Psoas muscle (tissue), 7 donors: ENCODE measurements at regions not wholly inside any gene's neighbourhood (a gene's known extent, or its start where the extent isn't known, plus 50 kb on each side); places are given as distances from the start of the nearest gene placed in this dataset.

Experiments
- ATAC-seq, 4 donors: fragments of 200-7000 bp; cut with Tn5 transposase; one replicate each; pipeline ENCODE4 v1.9.1; 2020; ENCODE audit warnings: moderate library complexity in 3 of 4, mild to moderate bottlenecking in 2 of 4
- DNase-seq, 2 donors: peaks; one replicate each; pipeline ENCODE4 v3.0.0-alpha.2; 2020
- H3K27ac ChIP-seq: fragments of 200-600 bp; one replicate; pipeline ENCODE4 v1.8.0; 2022
- H3K27me3 ChIP-seq, 3 donors: fragments of 200-600 bp in 1 of 3; one replicate each; pipeline versions ENCODE4 v1.6.1 to v1.8.0; 2013 to 2022; ENCODE audit warnings: low read length in 2 of 3, mild to moderate bottlenecking in 2 of 3, moderate library complexity in 1 of 3; ENCODE audit not compliant: insufficient read depth in 3 of 3
- H3K36me3 ChIP-seq, 2 donors: fragments of 200-600 bp in 1 of 2; one replicate each; pipeline versions ENCODE4 v1.6.1 to v1.8.0; 2013 to 2022; ENCODE audit warnings: low read depth in 1 of 2, mild to moderate bottlenecking in 1 of 2, moderate library complexity in 1 of 2; ENCODE audit not compliant: insufficient read depth in 1 of 2
- H3K4me1 ChIP-seq: fragments of 200-600 bp; one replicate; pipeline ENCODE4 v1.8.0; 2022
- H3K4me3 ChIP-seq: fragments of 200-600 bp; one replicate; pipeline ENCODE4 v1.8.0; 2022; ENCODE audit warnings: mild to moderate bottlenecking
- H3K9me3 ChIP-seq: fragments of 200-600 bp; one replicate; pipeline ENCODE4 v1.8.0; 2022
- CTCF ChIP-seq: fragments of 200-600 bp; IDR thresholded peaks from one replicate; pipeline ENCODE4 v1.8.0; 2022; ENCODE audit warnings: antibody characterized with exemption
- WGBS, 3 donors: extraction: QIAGEN DNeasy Blood & Tissue Kit; methylation state at CpG; one replicate each; pipeline versions ENCODE4 v1.1.6 to v1.1.7; 2013; 5-methylcytosine and 5-hydroxymethylcytosine counted together
- intact Hi-C, 2 donors: fragments of 100-400 bp; cut with DNase I; formaldehyde crosslinking; loops; one replicate each; pipeline versions ENCODE4 v1.11.0 to v1.14.2; 2022
- donor health status: healthy with polysubstance abuse.
- donor health status: DM: no; HTN: no; CAD: no; lungs with moderate emphysema.
- donor health status: Bipolar disorder and iron deficiency.
- donor health status: healthy.
- donor health status: DM: yes; HTN: yes; CAD: no.
- donor health status: DM: no; HTN: no; CAD: no.
- donor health status: DM: yes; HTN: yes; CAD: no.

- intact Hi-C loops: loop anchor here (10.0 kb wide), 3 partner anchors 263 to 693 kb away; no protein-coding TSS in a partner anchor
- peak; percentile 91 for TF ChIP-seq CTCF
- DNase-seq (peak; percentile 72 to 85), ATAC-seq (peak; percentile 93 to 98 (median 96))
- Histone ChIP-seq H3K27ac (no peak overlapping the region), H3K27me3 (no peaks in the 10 kb centered on the region), H3K4me1 (peaks cover 5% of the 10 kb centered on the region), H3K4me3 (peak overlapping the region; percentile 65), H3K9me3 (no peaks in the 10 kb centered on the region), H3K36me3 (no peaks in the 10 kb centered on the region)
- 1% methylated on average over 55 of the region's 55 CpGs for WGBS, 3 donors
Measured at GRCh38 chr3:107927361-107928083, 163.3 kb downstream of the CD47 start.

- no peak overlapping the region for H3K27ac ChIP-seq
- WGBS, 3 donors: 93 to 94% (median 94%) methylated on average over 5 of the region's 5 CpGs
Measured at GRCh38 chr3:107925851-107926250, 165.0 kb downstream of the CD47 start.

GRCh38 chr3:107921038-107921437, 169.8 kb downstream of the CD47 start:
- no peak for ATAC-seq
- Histone ChIP-seq H3K27me3 (no peaks in the 10 kb centered on the region), H3K4me3 (no peak overlapping the region), H3K27ac (no peak overlapping the region), H3K9me3 (no peaks in the 10 kb centered on the region), H3K4me1 (no peaks in the 10 kb centered on the region), H3K36me3 (no peaks in the 10 kb centered on the region)
- WGBS, 3 donors: 74 to 82% (median 77%) methylated on average over 1 of the region's 1 CpG
- intact Hi-C loops: loop anchor here (10.0 kb wide), 3 partner anchors 256 to 686 kb away; no protein-coding TSS in a partner anchor
- no peak for TF ChIP-seq CTCF
- DNase-seq: no peak

More at GRCh38 chr3:107925851-107926250, 165.0 kb downstream of the CD47 start:
- intact Hi-C loops: loop anchor here (10.0 kb wide), 3 partner anchors 261 to 691 kb away; no protein-coding TSS in a partner anchor
- Histone ChIP-seq H3K36me3 (no peaks in the 10 kb centered on the region), H3K9me3 (no peaks in the 10 kb centered on the region), H3K4me3 (no peak overlapping the region), H3K4me1 (peaks cover 5% of the 10 kb centered on the region), H3K27me3 (no peaks in the 10 kb centered on the region)
- no peak for DNase-seq
- no peak for ATAC-seq
- TF ChIP-seq CTCF: no peak

GRCh38 chr3:107920538-107920937, 170.3 kb downstream of the CD47 start:
- intact Hi-C loops: loop anchor here (10.0 kb wide), 3 partner anchors 256 to 686 kb away; no protein-coding TSS in a partner anchor
- no peak overlapping the region for H3K4me3 ChIP-seq
- DNase-seq (no peak), ATAC-seq (no peak)
- H3K27me3 ChIP-seq: no peaks in the 10 kb centered on the region
- no peak for TF ChIP-seq CTCF
- no peaks in the 10 kb centered on the region for H3K36me3 ChIP-seq
- no peaks in the 10 kb centered on the region for H3K9me3 ChIP-seq
- no peak overlapping the region for H3K27ac ChIP-seq
- no peaks in the 10 kb centered on the region for H3K4me1 ChIP-seq
- WGBS, 3 donors: 81 to 91% (median 88%) methylated on average over 2 of the region's 2 CpGs
